ENCODE measurements at regions not wholly inside any gene's neighbourhood (a gene's known extent, or its start where the extent isn't known, plus 50 kb on each side); places are given as distances from the start of the nearest gene placed in this dataset.

- Mint-ChIP-seq H3K9me3 (peaks cover 14% of the 10 kb centered on the region in 2 donors), H3K27me3 (no peaks in the 10 kb centered on the region), H3K4me1 (no peaks in the 10 kb centered on the region), H3K27ac (no peak overlapping the region), H3K4me3 (no peak overlapping the region)
- DNase-seq (no peak), ATAC-seq (no peak)
Observed at GRCh38 chr16:63714876-63715275, 1407.0 kb downstream of the CDH11 start.

DNA sequence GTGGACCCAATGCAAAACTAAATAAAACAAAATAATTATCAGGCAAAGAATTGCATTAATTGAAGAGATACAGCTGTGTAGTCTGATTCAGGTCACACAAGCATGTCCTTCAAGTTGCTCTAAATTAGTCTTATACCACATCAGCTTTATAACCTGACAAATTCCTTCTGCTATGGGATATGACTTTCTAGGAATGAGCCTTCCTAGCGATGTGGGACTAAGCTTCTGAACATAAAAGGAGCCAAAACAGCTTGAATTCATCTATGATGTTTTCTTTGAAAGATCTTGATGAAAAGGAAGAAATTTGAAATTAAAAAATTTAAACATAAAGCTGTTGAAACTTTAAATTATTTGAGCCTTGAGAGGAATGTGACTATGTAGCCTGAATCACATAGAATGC lies 1409.1 kb downstream of the CDH11 start:
- DNase-seq = no peak
- peaks cover 7 to 9% of the 10 kb centered on the region in 2 donors for H3K9me3 Mint-ChIP-seq
- H3K4me1 Mint-ChIP-seq = no peaks in the 10 kb centered on the region
- ATAC-seq = no peak
- H3K4me3 Mint-ChIP-seq = no peak overlapping the region
- H3K27me3 Mint-ChIP-seq = no peaks in the 10 kb centered on the region
- no peak overlapping the region for H3K27ac Mint-ChIP-seq

- no peaks in the 10 kb centered on the region for H3K4me1 Mint-ChIP-seq
- no peak overlapping the region for H3K27ac Mint-ChIP-seq
- DNase-seq = no peak
- no peaks in the 10 kb centered on the region for H3K27me3 Mint-ChIP-seq
- ATAC-seq = no peak
- no peak overlapping the region for H3K4me3 Mint-ChIP-seq
- H3K9me3 Mint-ChIP-seq = peaks cover 7 to 19% of the 10 kb centered on the region in 2 donors
Observed at GRCh38 chr16:63703612-63704011, 1418.3 kb downstream of the CDH11 start.

GRCh38 chr16:63702981-63703590 lies 1418.8 kb downstream of the CDH11 start:
- no peak for ATAC-seq

GRCh38 chr16:63697736-63698135 lies 1424.1 kb downstream of the CDH11 start:
- ATAC-seq (no peak), DNase-seq (no peak)
- H3K9me3 Mint-ChIP-seq = peaks cover 20 to 21% of the 10 kb centered on the region in 2 donors
- no peaks in the 10 kb centered on the region for H3K4me1 Mint-ChIP-seq
- no peak overlapping the region for H3K4me3 Mint-ChIP-seq
- no peak overlapping the region for H3K27ac Mint-ChIP-seq
- H3K27me3 Mint-ChIP-seq = no peaks in the 10 kb centered on the region

More at GRCh38 chr16:63702981-63703590, 1418.8 kb downstream of the CDH11 start:
- Mint-ChIP-seq H3K4me3 (no peak overlapping the region), H3K27me3 (no peaks in the 10 kb centered on the region), H3K4me1 (no peaks in the 10 kb centered on the region), H3K9me3 (peaks cover 7 to 19% of the 10 kb centered on the region in 2 donors), H3K27ac (no peak overlapping the region)
- DNase-seq = no peak

DNA sequence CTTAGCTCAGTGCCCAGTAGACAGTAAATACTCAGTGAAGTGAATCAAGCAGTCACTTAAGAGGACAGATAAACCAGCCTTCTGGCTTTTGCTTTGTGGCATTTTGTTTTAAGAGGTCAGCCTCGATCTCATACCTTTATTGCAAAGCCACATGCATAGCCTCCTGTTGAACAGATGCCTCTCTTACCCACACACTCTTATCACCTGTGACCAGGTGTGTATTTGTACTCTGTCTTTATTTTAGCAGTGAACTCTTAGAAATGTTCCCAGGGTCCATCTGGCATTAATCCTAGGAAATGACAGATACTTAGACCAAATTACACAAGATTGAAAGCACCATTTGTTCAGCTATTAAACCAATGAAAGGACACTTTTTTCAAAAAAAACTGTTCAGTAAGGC lies 1426.5 kb downstream of the CDH11 start:
- H3K4me1 Mint-ChIP-seq = no peaks in the 10 kb centered on the region
- peaks cover 15 to 21% of the 10 kb centered on the region in 2 donors for H3K9me3 Mint-ChIP-seq
- no peak for DNase-seq
- no peak for ATAC-seq
- no peaks in the 10 kb centered on the region for H3K27me3 Mint-ChIP-seq
- no peak overlapping the region for H3K27ac Mint-ChIP-seq
- H3K4me3 Mint-ChIP-seq = no peak overlapping the region

- DNase-seq (no peak), ATAC-seq (no peak)
Observed at GRCh38 chr16:63690961-63691360, 1430.9 kb downstream of the CDH11 start.

GRCh38 chr16:63690267-63690666 lies 1431.6 kb downstream of the CDH11 start:
- ATAC-seq (no peak), DNase-seq (no peak)
- Mint-ChIP-seq H3K4me1 (no peaks in the 10 kb centered on the region), H3K9me3 (peaks cover 10 to 29% of the 10 kb centered on the region in 2 donors), H3K27ac (peak overlapping the region in 1 of 2 donors; percentile 19), H3K4me3 (no peak overlapping the region), H3K27me3 (no peaks in the 10 kb centered on the region)

More at GRCh38 chr16:63690961-63691360, 1430.9 kb downstream of the CDH11 start:
- no peaks in the 10 kb centered on the region for H3K4me1 Mint-ChIP-seq
- H3K27ac Mint-ChIP-seq = no peak overlapping the region
- no peak overlapping the region for H3K4me3 Mint-ChIP-seq
- no peaks in the 10 kb centered on the region for H3K27me3 Mint-ChIP-seq
- peaks cover 10 to 27% of the 10 kb centered on the region in 2 donors for H3K9me3 Mint-ChIP-seq

DNA sequence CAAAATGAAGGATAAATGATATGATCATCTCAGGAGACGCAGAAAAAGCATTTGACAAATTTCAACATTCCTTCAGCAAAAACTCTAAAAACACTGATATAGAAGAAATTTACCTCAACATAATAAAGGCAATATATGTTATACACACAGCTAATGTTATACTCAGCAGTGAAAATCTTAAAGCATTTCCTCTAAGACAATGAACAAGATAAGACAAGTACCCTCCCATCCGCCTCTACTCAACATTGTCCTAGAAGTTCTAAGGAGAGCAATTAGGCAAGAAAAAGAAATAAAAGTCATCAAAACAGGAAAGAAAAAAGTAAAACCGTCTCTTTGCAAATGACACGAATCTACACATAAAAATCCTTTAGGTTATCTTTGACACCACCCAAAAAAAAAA lies 1432.8 kb downstream of the CDH11 start:
- DNase-seq (no peak), ATAC-seq (no peak)
- no peak overlapping the region for H3K4me3 Mint-ChIP-seq
- no peaks in the 10 kb centered on the region for H3K27me3 Mint-ChIP-seq
- no peaks in the 10 kb centered on the region for H3K4me1 Mint-ChIP-seq
- H3K27ac Mint-ChIP-seq = no peak overlapping the region
- H3K9me3 Mint-ChIP-seq = peaks cover 9 to 27% of the 10 kb centered on the region in 2 donors

- no peaks in the 10 kb centered on the region for H3K27me3 Mint-ChIP-seq
- ATAC-seq (no peak), DNase-seq (no peak)
- no peaks in the 10 kb centered on the region for H3K4me1 Mint-ChIP-seq
- H3K9me3 Mint-ChIP-seq = peaks cover 5 to 27% of the 10 kb centered on the region in 2 donors
- peak overlapping the region in 1 of 2 donors; percentile 59 for H3K27ac Mint-ChIP-seq
- no peak overlapping the region for H3K4me3 Mint-ChIP-seq
Observed at GRCh38 chr16:63684149-63685101, 1437.4 kb downstream of the CDH11 start.

- no peak for DNase-seq
- H3K4me1 Mint-ChIP-seq = no peaks in the 10 kb centered on the region
- H3K9me3 Mint-ChIP-seq = peaks cover 5 to 27% of the 10 kb centered on the region in 2 donors
- ATAC-seq = no peak
- H3K4me3 Mint-ChIP-seq = no peak overlapping the region
- no peaks in the 10 kb centered on the region for H3K27me3 Mint-ChIP-seq
- H3K27ac Mint-ChIP-seq = no peak overlapping the region
Observed at GRCh38 chr16:63682844-63683243, 1439.0 kb downstream of the CDH11 start.

- Mint-ChIP-seq H3K27ac (no peak overlapping the region), H3K27me3 (no peaks in the 10 kb centered on the region), H3K9me3 (peaks cover 11 to 13% of the 10 kb centered on the region in 2 donors), H3K4me1 (no peaks in the 10 kb centered on the region), H3K4me3 (no peak overlapping the region)
- no peak for DNase-seq
- ATAC-seq = no peak
Observed at GRCh38 chr16:63672493-63672892, 1449.4 kb downstream of the CDH11 start.

DNA sequence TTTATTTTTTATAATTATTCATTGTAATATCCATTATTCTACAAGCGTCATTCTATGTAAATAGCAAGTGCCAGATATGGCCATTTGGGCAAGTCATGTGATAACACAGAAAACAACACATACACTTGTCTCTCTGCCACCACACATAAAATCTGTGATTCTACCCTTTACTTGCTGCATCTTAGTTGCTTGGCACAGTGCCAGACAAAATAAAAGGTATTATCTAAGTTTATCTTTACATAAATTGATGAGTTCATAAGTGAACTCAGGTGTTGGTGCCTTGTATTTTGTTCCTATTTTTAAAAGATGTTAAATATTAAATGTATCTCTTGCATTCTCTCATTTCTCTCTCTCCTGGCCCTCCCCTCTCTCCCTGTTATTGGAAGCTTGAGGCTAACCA lies 1458.7 kb downstream of the CDH11 start:
- Mint-ChIP-seq H3K4me3 (no peak overlapping the region), H3K27me3 (no peaks in the 10 kb centered on the region), H3K9me3 (peaks cover 0 to 8% of the 10 kb centered on the region in 2 donors), H3K27ac (no peak overlapping the region), H3K4me1 (no peaks in the 10 kb centered on the region)
- ATAC-seq (no peak), DNase-seq (no peak)

DNA sequence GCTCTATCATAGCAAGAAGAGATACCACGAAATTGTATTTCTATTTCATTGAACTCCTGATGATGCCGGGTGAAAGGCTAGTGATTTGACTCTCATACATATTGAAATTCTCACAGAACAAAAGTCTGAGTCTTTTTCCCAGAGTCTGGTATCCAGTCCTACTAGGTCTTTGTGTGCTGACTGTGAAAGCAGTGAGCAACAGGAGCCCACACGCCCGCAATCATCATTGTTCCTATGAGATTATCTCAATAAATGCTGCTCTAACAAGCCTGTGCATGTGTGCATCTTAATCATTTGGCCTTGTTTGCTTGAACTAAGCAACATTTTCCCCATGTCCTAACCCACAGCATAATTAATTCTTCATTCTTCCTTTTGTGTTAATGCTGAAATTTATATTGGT lies 1466.0 kb downstream of the CDH11 start:
- no peak overlapping the region for H3K4me3 Mint-ChIP-seq
- DNase-seq (no peak), ATAC-seq (no peak)
- no peaks in the 10 kb centered on the region for H3K27me3 Mint-ChIP-seq
- no peaks in the 10 kb centered on the region for H3K4me1 Mint-ChIP-seq
- peaks cover 0 to 10% of the 10 kb centered on the region in 2 donors for H3K9me3 Mint-ChIP-seq
- no peak overlapping the region for H3K27ac Mint-ChIP-seq

DNA sequence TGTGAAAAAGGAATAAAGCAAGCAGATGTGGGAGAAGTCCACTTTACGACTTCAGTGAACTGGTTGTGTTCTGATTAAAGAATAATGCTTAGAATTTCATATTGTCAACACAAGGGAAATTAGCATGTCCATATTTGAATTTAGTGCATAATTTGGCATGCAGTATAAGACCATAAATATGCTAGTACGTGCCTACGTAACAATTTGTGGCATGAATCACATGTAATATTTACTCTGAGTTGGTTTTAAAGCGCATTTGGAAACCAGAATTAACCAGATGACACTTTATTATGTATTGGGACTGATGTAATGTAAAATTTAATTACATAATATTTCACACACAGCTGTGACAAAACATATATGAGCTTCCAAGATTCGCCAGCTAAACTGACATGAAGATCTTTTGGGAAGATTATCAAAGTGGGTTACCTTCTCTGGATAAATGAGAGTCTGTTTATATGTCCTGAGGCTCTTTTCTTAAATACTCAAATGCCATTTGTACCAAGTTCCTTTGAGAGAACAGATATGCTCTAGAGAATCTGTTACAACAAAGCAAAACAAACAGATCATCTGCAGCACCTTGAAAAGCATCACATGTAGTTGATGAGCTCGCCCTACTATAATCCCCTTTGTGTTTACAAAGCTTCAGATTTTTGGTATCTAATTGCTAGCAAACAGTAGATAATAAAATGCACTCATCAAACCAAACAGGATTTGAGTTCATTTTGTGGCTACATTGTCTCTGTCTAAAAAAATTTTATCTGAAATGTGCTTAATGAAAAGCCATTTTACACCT lies 1468.6 kb downstream of the CDH11 start:
- Mint-ChIP-seq H3K27ac (no peak overlapping the region), H3K4me1 (no peaks in the 10 kb centered on the region)
- DNase-seq = no peak

More for the DNA sequence above, 1468.6 kb downstream of the CDH11 start:
- Mint-ChIP-seq H3K27me3 (no peaks in the 10 kb centered on the region), H3K9me3 (peaks cover 7 to 10% of the 10 kb centered on the region in 2 donors), H3K4me3 (no peak overlapping the region)
- ATAC-seq = no peak

All from stimulated activated naive CD8-positive, alpha-beta T cell treated with anti-CD3 and anti-CD28 coated beads, Interleukin-15, amount 100 ng/mL, for 72 hours (primary cell).